ENCODE measurements at regions not wholly inside any gene's neighbourhood (a gene's known extent, or its start where the extent isn't known, plus 50 kb on each side); places are given as distances from the start of the nearest gene placed in this dataset.

DNA sequence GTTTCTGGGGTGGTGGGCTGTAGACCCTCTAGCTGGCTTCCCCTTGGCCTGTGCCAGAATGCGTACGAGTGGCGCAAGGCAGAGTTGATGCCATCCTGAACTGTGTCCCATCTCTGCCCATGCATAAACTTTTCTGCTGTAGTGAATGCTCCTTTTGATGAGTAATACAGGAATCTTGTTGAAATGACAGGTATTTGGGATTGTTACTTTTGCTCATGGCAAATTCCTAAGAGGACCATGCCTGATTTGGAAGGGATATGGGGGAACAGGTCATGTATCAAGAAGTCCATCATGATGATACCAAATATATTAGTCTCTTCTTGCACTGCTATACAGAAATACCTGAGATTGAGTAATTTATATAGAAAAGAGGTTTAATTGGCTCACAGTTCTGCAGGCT, 648.0 kb downstream of the SLC4A3 start:
- no peak for DNase-seq (ENCODE audit: low read depth)
- no peak overlapping the region for H3K4me3 ChIP-seq (ENCODE audit: low read depth, low read length)
- TF ChIP-seq, protein P1, sequence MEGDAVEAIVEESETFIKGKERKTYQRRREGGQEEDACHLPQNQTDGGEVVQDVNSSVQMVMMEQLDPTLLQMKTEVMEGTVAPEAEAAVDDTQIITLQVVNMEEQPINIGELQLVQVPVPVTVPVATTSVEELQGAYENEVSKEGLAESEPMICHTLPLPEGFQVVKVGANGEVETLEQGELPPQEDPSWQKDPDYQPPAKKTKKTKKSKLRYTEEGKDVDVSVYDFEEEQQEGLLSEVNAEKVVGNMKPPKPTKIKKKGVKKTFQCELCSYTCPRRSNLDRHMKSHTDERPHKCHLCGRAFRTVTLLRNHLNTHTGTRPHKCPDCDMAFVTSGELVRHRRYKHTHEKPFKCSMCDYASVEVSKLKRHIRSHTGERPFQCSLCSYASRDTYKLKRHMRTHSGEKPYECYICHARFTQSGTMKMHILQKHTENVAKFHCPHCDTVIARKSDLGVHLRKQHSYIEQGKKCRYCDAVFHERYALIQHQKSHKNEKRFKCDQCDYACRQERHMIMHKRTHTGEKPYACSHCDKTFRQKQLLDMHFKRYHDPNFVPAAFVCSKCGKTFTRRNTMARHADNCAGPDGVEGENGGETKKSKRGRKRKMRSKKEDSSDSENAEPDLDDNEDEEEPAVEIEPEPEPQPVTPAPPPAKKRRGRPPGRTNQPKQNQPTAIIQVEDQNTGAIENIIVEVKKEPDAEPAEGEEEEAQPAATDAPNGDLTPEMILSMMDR (IDR thresholded peaks at IDR 0.05; ENCODE audit: low read depth, low read length, missing control alignments) = no peak
- in situ Hi-C loops (cut with HindIII; ENCODE audit: low sequenced_read_pairs) = no loop called here

DNA sequence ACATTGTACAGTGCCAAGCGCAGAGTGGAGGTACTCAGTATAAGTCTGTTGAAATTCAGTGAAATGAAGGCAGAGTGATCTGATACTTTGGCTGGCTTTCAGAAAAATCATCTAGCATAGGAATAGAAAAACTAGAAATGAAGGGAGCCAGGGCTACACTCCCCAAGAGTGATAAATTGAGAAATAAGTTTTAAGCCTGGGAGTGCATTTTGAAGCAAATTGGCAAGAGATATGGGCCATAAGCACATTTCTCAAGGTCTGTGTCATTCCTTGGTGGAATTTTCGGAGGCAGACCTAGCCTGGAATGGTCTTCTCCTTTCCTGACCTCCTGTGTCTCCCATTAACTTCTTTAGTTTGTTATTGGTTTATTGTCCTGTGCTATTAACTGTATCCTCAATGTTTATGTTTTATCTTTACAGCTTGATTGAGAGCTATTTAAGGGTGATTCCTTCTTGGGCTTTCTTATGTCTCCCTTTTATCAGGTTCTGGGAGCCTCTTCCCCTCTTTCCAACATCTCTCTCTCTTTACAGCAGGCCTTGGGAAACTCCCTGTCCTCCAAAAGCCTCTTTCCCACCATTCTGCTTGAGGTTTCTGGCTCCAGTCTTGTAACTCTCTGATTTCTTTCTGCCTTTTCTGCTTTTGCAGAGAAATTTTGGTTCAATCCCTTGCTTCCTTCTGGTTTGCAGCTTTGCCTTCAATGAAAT, 649.5 kb downstream of the SLC4A3 start:
- TF ChIP-seq, protein P1 (IDR thresholded peaks at IDR 0.05; ENCODE audit: low read depth, low read length, missing control alignments) = no peak
- in situ Hi-C loops (cut with HindIII; ENCODE audit: low sequenced_read_pairs) = no loop called here
- no peak overlapping the region for H3K4me3 ChIP-seq (ENCODE audit: low read depth, low read length)
- no peak for DNase-seq (ENCODE audit: low read depth)

DNA sequence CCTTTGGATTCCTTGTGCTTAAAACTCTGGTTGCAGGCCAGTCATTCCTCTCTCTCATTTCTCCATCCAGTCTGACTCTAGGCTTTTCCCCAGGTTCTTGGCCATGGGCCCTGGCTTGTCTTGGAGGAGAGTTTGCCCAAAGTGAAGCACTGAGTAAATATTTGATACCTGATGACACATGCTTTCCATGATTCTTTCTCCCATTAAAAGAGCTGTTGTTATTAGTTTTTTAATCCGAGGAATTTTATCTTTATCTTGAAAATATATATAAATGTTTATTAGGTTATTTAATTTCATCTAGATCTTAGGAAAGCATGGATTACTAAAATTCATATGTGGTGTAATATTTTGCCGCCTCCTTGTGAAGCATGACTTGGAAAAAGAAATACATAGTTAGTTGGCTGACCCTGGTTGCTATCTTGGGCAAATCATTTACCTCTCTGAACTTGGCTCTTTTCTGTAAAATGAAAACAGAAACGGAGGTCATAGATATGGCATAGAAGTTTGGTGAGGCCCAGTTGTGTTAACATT, 650.1 kb downstream of the SLC4A3 start:
- DNase-seq (ENCODE audit: low read depth) = peak; percentile 75
- in situ Hi-C loops (cut with HindIII; ENCODE audit: low sequenced_read_pairs) = no loop called here
- TF ChIP-seq, protein P1 (IDR thresholded peaks at IDR 0.05; ENCODE audit: low read depth, low read length, missing control alignments) = no peak
- no peak overlapping the region for H3K4me3 ChIP-seq (ENCODE audit: low read depth, low read length)

DNA sequence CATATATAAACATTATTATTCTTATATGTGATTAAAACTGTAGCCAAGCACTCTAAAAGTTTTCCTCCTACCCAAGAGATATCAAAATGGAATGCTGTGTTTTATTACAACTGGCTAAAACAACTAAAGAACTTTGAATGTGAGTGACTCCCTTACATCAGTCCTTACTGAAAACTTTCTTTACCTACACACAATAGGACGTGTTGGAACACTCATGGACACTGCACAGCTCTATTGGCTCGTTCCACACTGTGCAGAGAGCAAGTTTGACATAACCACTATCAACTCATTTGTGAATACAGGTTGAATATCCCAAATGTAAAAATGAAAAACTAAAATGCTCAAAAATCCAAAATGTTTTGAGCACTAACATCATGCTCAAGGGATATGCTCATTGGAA, 650.6 kb downstream of the SLC4A3 start:
- in situ Hi-C loops (cut with HindIII; ENCODE audit: low sequenced_read_pairs) = no loop called here
- H3K4me3 ChIP-seq (ENCODE audit: low read depth, low read length) = no peak overlapping the region
- DNase-seq (ENCODE audit: low read depth) = no peak
- TF ChIP-seq, protein P1 (IDR thresholded peaks at IDR 0.05; ENCODE audit: low read depth, low read length, missing control alignments) = no peak

DNA sequence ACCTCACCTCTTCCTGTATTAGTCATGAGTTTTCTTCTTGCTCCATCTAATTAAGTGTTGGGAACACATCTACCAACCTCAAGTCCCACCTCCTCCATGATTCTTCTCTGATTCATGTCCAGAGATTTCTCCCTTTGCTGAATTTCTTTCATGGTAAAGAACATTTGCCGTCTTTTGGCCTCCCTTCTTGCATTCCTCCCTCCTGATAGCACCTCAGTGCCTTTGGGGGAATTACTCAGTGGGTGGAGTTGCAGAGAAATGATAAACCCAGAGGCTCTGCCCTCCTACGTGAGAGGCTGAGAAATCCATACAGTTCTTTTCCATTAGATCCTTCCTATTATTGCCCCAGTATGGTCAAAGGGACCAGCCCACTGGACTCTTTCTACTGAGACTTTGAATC, 651.9 kb downstream of the SLC4A3 start:
- in situ Hi-C loops (cut with HindIII; ENCODE audit: low sequenced_read_pairs) = no loop called here
- TF ChIP-seq, protein P1 (IDR thresholded peaks at IDR 0.05; ENCODE audit: low read depth, low read length, missing control alignments) = no peak
- DNase-seq (ENCODE audit: low read depth) = no peak
- no peak overlapping the region for H3K4me3 ChIP-seq (ENCODE audit: low read depth, low read length)

DNA sequence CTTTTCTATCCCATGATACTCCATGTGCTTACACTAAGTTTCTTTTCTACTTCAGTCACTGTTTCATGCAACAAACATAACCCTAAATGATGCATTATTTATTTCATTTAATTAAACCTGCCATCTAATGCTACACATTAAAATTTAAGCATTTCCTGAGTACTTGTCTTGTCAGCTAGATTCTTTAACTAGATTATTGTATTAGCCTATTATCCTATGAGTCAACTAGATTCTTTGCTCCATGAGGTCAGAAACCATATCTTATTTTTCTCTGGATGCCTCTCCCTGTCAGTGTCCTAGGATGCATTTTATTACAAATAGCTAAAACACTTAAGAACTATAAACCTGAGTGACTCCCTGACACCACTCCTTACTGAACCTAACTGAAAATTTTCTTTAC, 652.4 kb downstream of the SLC4A3 start:
- no peak for DNase-seq (ENCODE audit: low read depth)
- TF ChIP-seq, protein P1 (IDR thresholded peaks at IDR 0.05; ENCODE audit: low read depth, low read length, missing control alignments) = no peak
- no peak overlapping the region for H3K4me3 ChIP-seq (ENCODE audit: low read depth, low read length)
- in situ Hi-C loops (cut with HindIII; ENCODE audit: low sequenced_read_pairs) = no loop called here

Measured in astrocyte of the cerebellum (primary cell).